DMS153 (cell line): ENCODE measurements at regions not wholly inside any gene's neighbourhood (a gene's known extent, or its start where the extent isn't known, plus 50 kb on each side); places are given as distances from the start of the nearest gene placed in this dataset.
A peak's percentile ranks its signal among the peaks of the same experiment; 100 is the strongest.
"Not testable (repeated sequence)": the region's sequence is repeated elsewhere in the genome, so short reads cannot be mapped to it uniquely, and the experiment has no call there.

Experiments used
- DNase-seq: peaks from one replicate; lab custom pipeline; 2025; lab: John Stamatoyannopoulos, UW

GRCh38 chr13:111587249-111587648 is 266.8 kb downstream of the TEX29 start:
- DNase-seq: no peak

GRCh38 chr13:111589321-111589720 is 268.9 kb downstream of the TEX29 start:
- no peak for DNase-seq

GRCh38 chr13:111589992-111590391 is 269.6 kb downstream of the TEX29 start:
- DNase-seq: no peak

- DNase-seq: no peak
Observed at GRCh38 chr13:111590796-111591195, 270.4 kb downstream of the TEX29 start.

GRCh38 chr13:111593490-111593889 is 273.0 kb downstream of the TEX29 start:
- DNase-seq: not testable (repeated sequence)

GRCh38 chr13:111594606-111595005 is 274.2 kb downstream of the TEX29 start:
- no peak for DNase-seq

GRCh38 chr13:111595276-111595675 is 274.8 kb downstream of the TEX29 start:
- DNase-seq: no peak

GRCh38 chr13:111595791-111596190 is 275.3 kb downstream of the TEX29 start:
- DNase-seq: no peak

GRCh38 chr13:111597191-111597611 is 276.8 kb downstream of the TEX29 start:
- DNase-seq: no peak

GRCh38 chr13:111597618-111598017 is 277.2 kb downstream of the TEX29 start:
- DNase-seq: no peak

GRCh38 chr13:111598747-111599146 is 278.3 kb downstream of the TEX29 start:
- peak; percentile 23 for DNase-seq

GRCh38 chr13:111599791-111600190 is 279.3 kb downstream of the TEX29 start:
- DNase-seq: no peak

GRCh38 chr13:111602874-111603273 is 282.4 kb downstream of the TEX29 start:
- DNase-seq: no peak

- no peak for DNase-seq
Observed at GRCh38 chr13:111604097-111604496, 283.7 kb downstream of the TEX29 start.

GRCh38 chr13:111608556-111608955 is 288.1 kb downstream of the TEX29 start:
- no peak for DNase-seq

GRCh38 chr13:111609631-111610030 is 289.2 kb downstream of the TEX29 start:
- DNase-seq: no peak

GRCh38 chr13:111610081-111610480 is 289.6 kb downstream of the TEX29 start:
- peak; percentile 75 for DNase-seq

GRCh38 chr13:111610879-111611278 is 290.4 kb downstream of the TEX29 start:
- no peak for DNase-seq

- no peak for DNase-seq
Observed at GRCh38 chr13:111611651-111612050, 291.2 kb downstream of the TEX29 start.

GRCh38 chr13:111612886-111613285 is 292.4 kb downstream of the TEX29 start:
- no peak for DNase-seq

- DNase-seq: no peak
Observed at GRCh38 chr13:111614009-111614408, 293.6 kb downstream of the TEX29 start.

- no peak for DNase-seq
Observed at GRCh38 chr13:111614613-111615012, 294.2 kb downstream of the TEX29 start.

GRCh38 chr13:111616203-111616602 is 295.8 kb downstream of the TEX29 start:
- no peak for DNase-seq

GRCh38 chr13:111620166-111620565 is 299.7 kb downstream of the TEX29 start:
- DNase-seq: no peak

GRCh38 chr13:111620586-111620985 is 300.1 kb downstream of the TEX29 start:
- no peak for DNase-seq
